Body of pancreas (tissue), 4 donors: ENCODE measurements at regions not wholly inside any gene's neighbourhood (a gene's known extent, or its start where the extent isn't known, plus 50 kb on each side); places are given as distances from the start of the nearest gene placed in this dataset.

Source experiments
- ATAC-seq: fragments of 150-250 bp; one replicate; pipeline ENCODE4 v1.9.1; 2016
- DNase-seq, 4 donors: peaks; one replicate each; pipeline ENCODE4 v3.0.0-alpha.2; 2019
- H3K27ac ChIP-seq, 4 donors: fragments of 200-600 bp; sonication (generic); 1 replicate in 3 of 4; 2 replicates in 1 of 4; pipeline versions ENCODE4 v1.5.1 to v1.6.1; 2016 to 2019; ENCODE audit warnings: mild to moderate bottlenecking in 1 of 4, mixed read lengths in 1 of 4, moderate library complexity in 1 of 4
- H3K27me3 ChIP-seq, 2 donors: fragments of 200-600 bp; sonication (generic); one replicate each; pipeline ENCODE4 v1.6.0; 2016; ENCODE audit warnings: mild to moderate bottlenecking in 1 of 2
- H3K36me3 ChIP-seq, 2 donors: fragments of 200-600 bp; sonication (generic); replicated peaks in 1 of 2; 2 replicates each; pipeline ENCODE4 v1.5.1; 2016; ENCODE audit warnings: low read depth in 2 of 2; ENCODE audit not compliant: insufficient read depth in 1 of 2
- H3K4me1 ChIP-seq: fragments of 200-600 bp; sonication (generic); one replicate; pipeline ENCODE4 v1.6.0; 2016
- H3K4me3 ChIP-seq, 2 donors: fragments of 200-600 bp; sonication (generic); 1 replicate in 1 of 2; 2 replicates in 1 of 2; pipeline ENCODE4 v1.5.1; 2016 to 2019
- H3K9me3 ChIP-seq, 3 donors: fragments of 200-600 bp; sonication (generic); 1 replicate in 2 of 3; 2 replicates in 1 of 3; pipeline ENCODE4 v1.5.1; 2016
- CTCF ChIP-seq, 7 experiments: fragments of 450-650 bp in 4 of 7; fragments of 200-600 bp in 3 of 7; sonication (generic) in 3 of 7; IDR thresholded peaks; one replicate each; pipeline ENCODE4 v1.5.1; 2016 to 2019; ENCODE audit warnings: antibody characterized with exemption in 7 of 7
- POLR2A ChIP-seq, 3 donors: fragments of 450-650 bp; IDR thresholded peaks; one replicate each; pipeline ENCODE4 v1.6.1; 2016; ENCODE audit warnings: antibody characterized with exemption in 3 of 3, mild to moderate bottlenecking in 2 of 3
- WGBS, 2 donors: methylation state at CpG; one replicate each; pipeline ENCODE4 v1.1.5; 2017; 5-methylcytosine and 5-hydroxymethylcytosine counted together
- intact Hi-C: fragments of 100-400 bp; cut with DNase I; formaldehyde crosslinking; loops from one replicate; pipeline ENCODE4 v1.15.1; 2023

GRCh38 chr6:67361264-67361663 is 1273.8 kb upstream of the ADGRB3 start:
- intact Hi-C loops: no loop called here
- H3K9me3 ChIP-seq: no peaks in the 10 kb centered on the region
- no peak overlapping the region for H3K27ac ChIP-seq
- H3K4me1 ChIP-seq: no peaks in the 10 kb centered on the region
- ATAC-seq (no peak), DNase-seq (no peak)
- 91% methylated on average over 2 of the region's 2 CpGs for WGBS, 2 donors
- H3K36me3 ChIP-seq: no peaks in the 10 kb centered on the region
- H3K27me3 ChIP-seq: no peaks in the 10 kb centered on the region
- H3K4me3 ChIP-seq: no peak overlapping the region
- TF ChIP-seq CTCF (IDR thresholded peaks at IDR 0.05): no peak

- DNase-seq: no peak
Observed at GRCh38 chr6:67358241-67358640, 1276.8 kb upstream of the ADGRB3 start.

GRCh38 chr6:67353861-67354260 is 1281.2 kb upstream of the ADGRB3 start:
- ATAC-seq: no peak
- intact Hi-C loops: no loop called here
- WGBS, 2 donors: 34 to 52% methylated on average over 3 of the region's 3 CpGs

More at GRCh38 chr6:67358241-67358640, 1276.8 kb upstream of the ADGRB3 start:
- no peaks in the 10 kb centered on the region for H3K4me1 ChIP-seq
- no peak overlapping the region for H3K4me3 ChIP-seq
- H3K9me3 ChIP-seq: no peaks in the 10 kb centered on the region
- WGBS, 2 donors: 69 to 77% methylated on average over 3 of the region's 3 CpGs
- intact Hi-C loops: no loop called here
- no peaks in the 10 kb centered on the region for H3K36me3 ChIP-seq
- TF ChIP-seq POLR2A (IDR thresholded peaks at IDR 0.05) (no peak), CTCF (IDR thresholded peaks at IDR 0.05) (no peak)
- H3K27ac ChIP-seq: no peak overlapping the region
- no peaks in the 10 kb centered on the region for H3K27me3 ChIP-seq
- no peak for ATAC-seq

GRCh38 chr6:67352717-67353116 is 1282.4 kb upstream of the ADGRB3 start:
- ATAC-seq: no peak
- H3K36me3 ChIP-seq: no peaks in the 10 kb centered on the region
- H3K27me3 ChIP-seq: no peaks in the 10 kb centered on the region
- 63 to 74% methylated on average over 10 of the region's 10 CpGs for WGBS, 2 donors
- H3K27ac ChIP-seq: no peak overlapping the region
- no peaks in the 10 kb centered on the region for H3K4me1 ChIP-seq
- intact Hi-C loops: no loop called here
- H3K4me3 ChIP-seq: no peak overlapping the region
- no peaks in the 10 kb centered on the region for H3K9me3 ChIP-seq
- TF ChIP-seq POLR2A (IDR thresholded peaks at IDR 0.05): no peak
- TF ChIP-seq CTCF (IDR thresholded peaks at IDR 0.05): no peak
- DNase-seq: no peak

More at GRCh38 chr6:67353861-67354260, 1281.2 kb upstream of the ADGRB3 start:
- TF ChIP-seq CTCF (IDR thresholded peaks at IDR 0.05) (no peak), POLR2A (IDR thresholded peaks at IDR 0.05) (no peak)
- Histone ChIP-seq H3K4me3 (no peak overlapping the region), H3K27ac (no peak overlapping the region), H3K4me1 (no peaks in the 10 kb centered on the region), H3K36me3 (no peaks in the 10 kb centered on the region), H3K27me3 (no peaks in the 10 kb centered on the region), H3K9me3 (no peaks in the 10 kb centered on the region)
- DNase-seq: no peak

- Histone ChIP-seq H3K27ac (no peak overlapping the region), H3K36me3 (no peaks in the 10 kb centered on the region), H3K4me1 (no peaks in the 10 kb centered on the region), H3K9me3 (no peaks in the 10 kb centered on the region), H3K4me3 (no peak overlapping the region), H3K27me3 (no peaks in the 10 kb centered on the region)
- intact Hi-C loops: no loop called here
- DNase-seq: no peak
- no peak for TF ChIP-seq CTCF (IDR thresholded peaks at IDR 0.05)
- TF ChIP-seq POLR2A (IDR thresholded peaks at IDR 0.05): no peak
- WGBS, 2 donors: 72 to 75% methylated on average over 4 of the region's 4 CpGs
- ATAC-seq: no peak
Observed at GRCh38 chr6:67350729-67351128, 1284.4 kb upstream of the ADGRB3 start.
